ENCODE measurements at regions not wholly inside any gene's neighbourhood (a gene's known extent, or its start where the extent isn't known, plus 50 kb on each side); places are given as distances from the start of the nearest gene placed in this dataset.

GRCh38 chr6:167506443-167507301, 181.8 kb downstream of the TTLL2 start:
- ATAC-seq (ENCODE audit: insufficient read depth, low read depth), result no peak
- Histone ChIP-seq H3K36me3 (ENCODE audit: insufficient read depth, low read length) (no peaks in the 10 kb centered on the region), H3K9me3 (ENCODE audit: insufficient read depth, low read length, severe bottlenecking) (no peaks in the 10 kb centered on the region), H3K4me1 (ENCODE audit: insufficient read depth, low read length) (no peaks in the 10 kb centered on the region), H3K4me2 (ENCODE audit: insufficient read depth, low read length) (no peak overlapping the region), H3K79me2 (ENCODE audit: insufficient read depth, low read length) (no peaks in the 10 kb centered on the region), H4K20me1 (ENCODE audit: insufficient read depth, low read length) (no peaks in the 10 kb centered on the region), H3K27ac (ENCODE audit: low read length) (no peak overlapping the region), H2AFZ (ENCODE audit: low read depth, low read length) (no peak overlapping the region), H3K9ac (ENCODE audit: low read depth, low read length) (no peak overlapping the region), H3K27me3 (ENCODE audit: insufficient read depth, low read length, poor library complexity) (no peaks in the 10 kb centered on the region), H3K4me3 (ENCODE audit: low read depth in 1 of 2, low read length in 2 of 2) (no peak overlapping the region)
- no peak for TF ChIP-seq CTCF (IDR thresholded peaks at IDR 0.05; ENCODE audit: borderline replicate concordance, extremely low read depth, low read length, poor library complexity, severe bottlenecking)
- no peak for TF ChIP-seq EZH2 (IDR thresholded peaks at IDR 0.05; ENCODE audit: borderline replicate concordance, low read depth, low read length, severe bottlenecking)
- DNase-seq, result no peak

GRCh38 chr6:167507376-167507945, 182.6 kb downstream of the TTLL2 start:
- no peaks in the 10 kb centered on the region for H3K4me1 ChIP-seq (ENCODE audit: insufficient read depth, low read length)
- H3K27ac ChIP-seq (ENCODE audit: low read length), result no peak overlapping the region
- no peaks in the 10 kb centered on the region for H3K36me3 ChIP-seq (ENCODE audit: insufficient read depth, low read length)
- DNase-seq (no peak), ATAC-seq (ENCODE audit: insufficient read depth, low read depth) (no peak)
- H3K9me3 ChIP-seq (ENCODE audit: insufficient read depth, low read length, severe bottlenecking), result no peaks in the 10 kb centered on the region
- H3K9ac ChIP-seq (ENCODE audit: low read depth, low read length), result no peak overlapping the region
- H4K20me1 ChIP-seq (ENCODE audit: insufficient read depth, low read length), result no peaks in the 10 kb centered on the region
- no peak overlapping the region for H3K4me2 ChIP-seq (ENCODE audit: insufficient read depth, low read length)
- H2AFZ ChIP-seq (ENCODE audit: low read depth, low read length), result no peak overlapping the region
- H3K27me3 ChIP-seq (ENCODE audit: insufficient read depth, low read length, poor library complexity), result no peaks in the 10 kb centered on the region
- H3K4me3 ChIP-seq (ENCODE audit: low read depth in 1 of 2, low read length in 2 of 2), result no peak overlapping the region
- no peak for TF ChIP-seq EZH2 (IDR thresholded peaks at IDR 0.05; ENCODE audit: borderline replicate concordance, low read depth, low read length, severe bottlenecking)
- no peak for TF ChIP-seq CTCF (IDR thresholded peaks at IDR 0.05; ENCODE audit: borderline replicate concordance, extremely low read depth, low read length, poor library complexity, severe bottlenecking)
- no peaks in the 10 kb centered on the region for H3K79me2 ChIP-seq (ENCODE audit: insufficient read depth, low read length)

GRCh38 chr6:167508919-167509852, 184.3 kb downstream of the TTLL2 start:
- no peak overlapping the region for H2AFZ ChIP-seq (ENCODE audit: low read depth, low read length)
- ATAC-seq (ENCODE audit: insufficient read depth, low read depth) (no peak), DNase-seq (no peak)
- no peaks in the 10 kb centered on the region for H3K36me3 ChIP-seq (ENCODE audit: insufficient read depth, low read length)
- H3K9me3 ChIP-seq (ENCODE audit: insufficient read depth, low read length, severe bottlenecking), result no peaks in the 10 kb centered on the region
- H3K4me1 ChIP-seq (ENCODE audit: insufficient read depth, low read length), result no peaks in the 10 kb centered on the region
- no peaks in the 10 kb centered on the region for H4K20me1 ChIP-seq (ENCODE audit: insufficient read depth, low read length)
- H3K4me3 ChIP-seq (ENCODE audit: low read depth in 1 of 2, low read length in 2 of 2), result no peak overlapping the region
- H3K79me2 ChIP-seq (ENCODE audit: insufficient read depth, low read length), result no peaks in the 10 kb centered on the region
- no peaks in the 10 kb centered on the region for H3K27me3 ChIP-seq (ENCODE audit: insufficient read depth, low read length, poor library complexity)
- H3K4me2 ChIP-seq (ENCODE audit: insufficient read depth, low read length), result no peak overlapping the region
- TF ChIP-seq CTCF (IDR thresholded peaks at IDR 0.05; ENCODE audit: borderline replicate concordance, extremely low read depth, low read length, poor library complexity, severe bottlenecking) (no peak), EZH2 (IDR thresholded peaks at IDR 0.05; ENCODE audit: borderline replicate concordance, low read depth, low read length, severe bottlenecking) (no peak)
- no peak overlapping the region for H3K9ac ChIP-seq (ENCODE audit: low read depth, low read length)
- H3K27ac ChIP-seq (ENCODE audit: low read length), result no peak overlapping the region
